ENCODE measurements at regions not wholly inside any gene's neighbourhood (a gene's known extent, or its start where the extent isn't known, plus 50 kb on each side); places are given as distances from the start of the nearest gene placed in this dataset.

GRCh38 chr3:59302442-59302841 is 252.6 kb upstream of the CFAP20DC start:
- Histone ChIP-seq H3K27me3 (no peaks in the 10 kb centered on the region), H3K27ac (no peak overlapping the region), H3K9me3 (peaks cover 0 to 6% (median 0%) of the 10 kb centered on the region in 12 donors), H3K4me1 (peaks cover 0 to 5% (median 0%) of the 10 kb centered on the region in 12 donors), H3K4me3 (no peak overlapping the region), H3K36me3 (no peaks in the 10 kb centered on the region)
- DNase-seq (no peak), ATAC-seq (no peak)
- 75 to 88% (median 86%) methylated on average over 5 of the region's 5 CpGs for WGBS, 4 donors
- intact Hi-C loops (cut with DNase I), result no loop called here
- TF ChIP-seq CTCF (IDR thresholded peaks at IDR 0.05), result no peak
- no peak for TF ChIP-seq POLR2A (IDR thresholded peaks at IDR 0.05)

- Histone ChIP-seq H3K4me1 (peaks cover 0 to 5% (median 0%) of the 10 kb centered on the region in 12 donors), H3K9me3 (peaks cover 0 to 13% (median 0%) of the 10 kb centered on the region in 12 donors), H3K4me3 (no peak overlapping the region), H3K27me3 (no peaks in the 10 kb centered on the region), H3K36me3 (no peaks in the 10 kb centered on the region), H3K27ac (no peak overlapping the region)
- DNase-seq (no peak), ATAC-seq (peak in 2 of 4 donors; percentile 30 to 68)
- intact Hi-C loops (cut with DNase I), result no loop called here
- TF ChIP-seq CTCF (IDR thresholded peaks at IDR 0.05) (no peak), POLR2A (IDR thresholded peaks at IDR 0.05) (no peak)
- 27 to 58% (median 42%) methylated on average over 1 of the region's 1 CpG for WGBS, 4 donors
Observed at GRCh38 chr3:59300733-59301132, 250.9 kb upstream of the CFAP20DC start.

GRCh38 chr3:59299561-59299960 is 249.7 kb upstream of the CFAP20DC start:
- Histone ChIP-seq H3K36me3 (no peaks in the 10 kb centered on the region), H3K27ac (no peak overlapping the region), H3K4me1 (peaks cover 0 to 5% (median 0%) of the 10 kb centered on the region in 12 donors), H3K9me3 (peaks cover 0 to 13% (median 0%) of the 10 kb centered on the region in 12 donors), H3K4me3 (no peak overlapping the region), H3K27me3 (no peaks in the 10 kb centered on the region)
- ATAC-seq (no peak), DNase-seq (no peak)
- WGBS, 4 donors, result 86 to 95% (median 91%) methylated on average over 2 of the region's 2 CpGs
- intact Hi-C loops (cut with DNase I), result no loop called here
- no peak for TF ChIP-seq POLR2A (IDR thresholded peaks at IDR 0.05)
- TF ChIP-seq CTCF (IDR thresholded peaks at IDR 0.05), result no peak

GRCh38 chr3:59290358-59290757 is 240.5 kb upstream of the CFAP20DC start:
- Histone ChIP-seq H3K27me3 (no peaks in the 10 kb centered on the region), H3K27ac (no peak overlapping the region)

More at GRCh38 chr3:59290358-59290757, 240.5 kb upstream of the CFAP20DC start:
- Histone ChIP-seq H3K4me3 (no peak overlapping the region), H3K36me3 (no peaks in the 10 kb centered on the region), H3K9me3 (peaks cover 0 to 10% (median 0%) of the 10 kb centered on the region in 12 donors), H3K4me1 (peaks cover 0 to 13% (median 0%) of the 10 kb centered on the region in 12 donors)
- ATAC-seq (no peak), DNase-seq (no peak)
- TF ChIP-seq CTCF (IDR thresholded peaks at IDR 0.05) (no peak), POLR2A (IDR thresholded peaks at IDR 0.05) (no peak)
- intact Hi-C loops (cut with DNase I), result no loop called here

Measured in heart left ventricle (tissue), 16 donors.